ENCODE measurements at regions not wholly inside any gene's neighbourhood (a gene's known extent, or its start where the extent isn't known, plus 50 kb on each side); places are given as distances from the start of the nearest gene placed in this dataset.
"Not testable (repeated sequence)": the region's sequence is repeated elsewhere in the genome, so short reads cannot be mapped to it uniquely, and the experiment has no call there.

DNA sequence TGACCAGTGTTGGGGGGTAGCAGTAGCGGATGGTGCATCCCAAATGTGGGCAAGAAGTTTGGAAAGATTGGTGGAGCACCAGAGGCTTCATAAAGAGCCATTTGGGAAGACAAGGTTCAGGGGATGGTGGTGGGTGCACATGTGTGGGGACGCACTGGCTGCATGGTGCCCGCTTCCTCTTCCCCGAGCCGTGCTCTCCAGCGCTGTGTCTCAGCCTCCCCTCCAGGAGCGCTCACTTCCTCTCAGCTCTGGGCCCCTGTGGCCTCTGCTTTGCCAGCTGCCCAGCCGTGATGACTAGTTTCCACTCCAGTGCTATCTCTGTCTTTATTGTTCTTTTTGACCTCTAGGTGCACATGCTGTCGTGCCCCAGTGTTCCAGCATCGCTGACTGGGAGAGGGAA is 78.2 kb upstream of the CRYM start:
- Mint-ChIP-seq H3K27ac (peak overlapping the region in 1 of 10 donors; percentile 44), H3K4me1 (peaks cover 2 to 40% (median 7%) of the 10 kb centered on the region in 4 donors), H3K4me3 (peak overlapping the region in 1 of 10 donors; percentile 43), H3K27me3 (peaks cover 1 to 12% (median 5%) of the 10 kb centered on the region in 5 donors)
- H3K9me3 Mint-ChIP-seq, POLR2A ChIA-PET, DNase-seq, H3K36me3 Mint-ChIP-seq: not testable (repeated sequence)
- peak in 1 of 2 donors; percentile 15 for ATAC-seq

DNA sequence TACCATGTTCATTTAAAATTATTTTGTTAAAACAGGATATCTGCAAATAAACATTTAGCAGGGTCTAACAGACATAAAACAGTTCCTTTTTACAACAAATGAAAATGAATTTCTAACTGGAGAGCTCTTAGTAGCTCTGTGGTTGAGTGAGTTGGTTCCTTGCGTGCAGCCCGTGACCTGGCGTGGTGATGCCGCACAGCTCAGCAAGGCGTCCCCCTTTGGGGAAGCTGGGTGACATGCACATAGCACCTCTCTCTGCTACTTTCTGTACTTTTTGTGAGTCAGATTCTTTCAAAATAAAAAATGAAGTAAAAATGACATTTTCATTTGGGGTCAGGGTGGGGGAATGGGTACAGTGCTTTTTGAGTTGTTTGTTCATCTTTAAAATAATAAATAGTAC is 73.3 kb upstream of the CRYM start:
- H3K9me3 Mint-ChIP-seq, H3K4me1 Mint-ChIP-seq, H3K27ac Mint-ChIP-seq, DNase-seq, H3K4me3 Mint-ChIP-seq, POLR2A ChIA-PET, H3K36me3 Mint-ChIP-seq, ATAC-seq: not testable (repeated sequence)
- H3K27me3 Mint-ChIP-seq = peaks cover 1 to 12% (median 5%) of the 10 kb centered on the region in 5 donors

DNA sequence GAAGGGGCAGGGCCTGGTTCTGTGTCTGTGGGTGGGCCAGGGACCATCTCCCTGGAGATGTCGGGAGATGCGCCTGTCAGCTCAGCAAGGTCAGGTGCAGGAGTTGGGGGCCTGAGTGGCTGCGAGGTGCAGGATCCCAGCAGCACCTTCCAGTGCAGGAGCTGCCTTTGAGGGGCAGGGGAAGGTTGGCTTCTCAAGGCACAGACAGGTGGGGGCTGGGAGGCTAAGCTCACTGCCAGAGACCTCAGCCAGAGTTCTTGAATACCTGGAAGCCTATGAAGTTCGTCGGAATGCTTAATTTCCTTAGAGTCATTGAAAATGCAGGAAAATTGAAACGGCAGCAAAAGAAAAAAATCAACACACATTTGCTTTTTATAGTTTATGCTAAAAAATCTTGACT is 72.8 kb upstream of the CRYM start:
- H3K4me3 Mint-ChIP-seq, H3K36me3 Mint-ChIP-seq, H3K9me3 Mint-ChIP-seq, DNase-seq, H3K4me1 Mint-ChIP-seq, ATAC-seq, POLR2A ChIA-PET, H3K27me3 Mint-ChIP-seq: not testable (repeated sequence)
- peak overlapping the region in 1 of 10 donors; percentile 24 for H3K27ac Mint-ChIP-seq

DNA sequence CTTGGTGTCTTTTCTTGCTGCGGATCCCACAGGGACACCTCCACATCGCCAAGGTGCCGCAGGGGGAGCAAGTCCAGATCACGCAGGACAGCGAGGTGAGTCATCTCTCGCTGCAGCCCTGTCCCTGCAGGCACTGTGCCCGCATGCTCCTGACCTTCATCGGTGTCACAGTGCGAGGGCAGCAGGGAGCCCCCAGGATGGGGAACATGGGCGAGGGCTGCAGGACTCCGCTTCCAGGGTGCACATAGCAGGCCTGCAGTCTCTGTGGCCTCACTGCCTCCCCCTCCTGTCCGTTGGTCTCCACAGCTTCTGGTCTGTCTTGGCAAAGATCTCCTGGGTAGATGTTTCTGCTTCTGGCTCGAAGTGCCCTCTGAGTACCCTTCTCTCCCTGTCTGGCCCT is 71.2 kb upstream of the CRYM start:
- POLR2A ChIA-PET, DNase-seq, H3K27me3 Mint-ChIP-seq, H3K4me1 Mint-ChIP-seq, H3K27ac Mint-ChIP-seq, ATAC-seq, H3K4me3 Mint-ChIP-seq, H3K36me3 Mint-ChIP-seq, H3K9me3 Mint-ChIP-seq: not testable (repeated sequence)

DNA sequence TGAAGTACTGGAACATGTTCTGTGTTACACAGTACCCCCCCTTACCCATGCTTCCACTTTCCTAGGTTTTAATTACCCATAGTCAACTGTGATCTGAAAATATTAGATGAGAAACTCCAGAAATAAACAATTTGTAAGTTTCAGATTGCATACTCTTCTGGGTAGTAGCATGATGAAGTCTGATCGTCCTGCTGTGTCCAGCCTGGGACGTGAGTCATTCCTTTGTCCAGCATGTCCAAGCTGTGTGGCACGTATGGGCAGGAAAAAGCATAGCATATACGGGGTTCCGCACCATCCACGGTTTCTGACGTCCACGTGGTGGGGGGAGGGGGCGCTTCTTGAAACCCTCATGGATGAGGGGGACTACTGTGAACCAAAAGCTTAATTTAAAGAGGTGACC is 70.7 kb upstream of the CRYM start:
- H3K9me3 Mint-ChIP-seq, H3K4me1 Mint-ChIP-seq, DNase-seq, H3K27ac Mint-ChIP-seq, H3K4me3 Mint-ChIP-seq, H3K27me3 Mint-ChIP-seq, ATAC-seq, H3K36me3 Mint-ChIP-seq, POLR2A ChIA-PET: not testable (repeated sequence)

DNA sequence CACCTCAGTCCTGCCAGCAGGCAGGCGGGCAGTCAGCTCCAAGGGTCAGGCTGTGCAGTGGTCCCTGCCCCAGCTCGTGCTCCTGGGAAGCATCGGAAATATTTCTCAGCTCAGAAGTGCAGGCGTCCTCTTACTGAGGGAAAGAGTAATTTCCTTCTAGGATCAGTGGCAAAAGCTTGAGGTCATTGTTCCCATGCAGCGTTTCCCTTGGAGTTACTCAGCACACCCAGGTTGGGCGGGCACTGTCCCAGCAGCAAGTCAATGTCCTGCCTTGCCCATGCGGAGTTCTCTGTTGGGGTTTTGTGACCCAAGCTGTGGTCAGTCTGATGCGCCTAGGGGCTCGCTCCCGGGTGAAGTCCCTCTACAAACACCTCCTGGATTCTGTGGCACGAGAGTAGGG is 69.4 kb upstream of the CRYM start:
- H3K9me3 Mint-ChIP-seq, H3K4me3 Mint-ChIP-seq, H3K36me3 Mint-ChIP-seq, H3K27ac Mint-ChIP-seq, POLR2A ChIA-PET, DNase-seq, H3K4me1 Mint-ChIP-seq, H3K27me3 Mint-ChIP-seq, ATAC-seq: not testable (repeated sequence)

DNA sequence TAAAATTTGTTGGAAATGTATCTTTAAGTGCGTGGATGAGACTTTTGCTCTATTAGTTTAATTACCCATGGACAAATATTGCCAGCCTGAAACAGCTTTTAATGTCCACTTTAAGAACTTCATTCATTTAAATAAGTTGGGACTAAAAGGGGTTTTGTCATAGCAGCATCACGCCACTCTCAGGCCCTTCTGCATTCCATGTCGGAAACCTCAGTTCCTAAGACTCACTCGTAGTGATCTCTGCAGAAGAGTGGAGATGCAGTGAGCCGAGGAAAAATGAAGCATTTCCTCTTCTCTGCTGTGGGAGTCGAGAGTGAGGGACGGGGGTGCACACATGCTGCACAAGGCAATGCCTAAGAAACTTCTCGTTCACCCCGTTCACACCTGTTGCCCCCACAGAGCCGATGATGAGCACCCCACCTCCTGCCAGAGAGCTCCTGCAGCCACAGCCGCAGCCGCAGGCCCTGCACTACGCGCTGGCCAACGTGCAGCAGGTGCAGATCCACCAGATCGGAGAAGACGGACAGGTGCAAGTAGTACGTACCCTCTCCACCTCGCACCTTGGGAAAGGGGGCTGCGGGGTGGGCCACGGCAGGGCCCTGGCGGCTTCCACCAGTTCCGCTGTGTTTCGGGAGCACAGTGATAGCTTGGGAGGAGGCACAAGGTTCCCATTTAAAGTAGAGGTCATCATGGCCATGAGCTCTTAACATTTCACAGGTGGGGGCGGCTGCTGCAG is 68.8 kb upstream of the CRYM start:
- POLR2A ChIA-PET, H3K27me3 Mint-ChIP-seq, H3K4me3 Mint-ChIP-seq, H3K9me3 Mint-ChIP-seq, H3K4me1 Mint-ChIP-seq, DNase-seq, H3K27ac Mint-ChIP-seq, H3K36me3 Mint-ChIP-seq, ATAC-seq: not testable (repeated sequence)

DNA sequence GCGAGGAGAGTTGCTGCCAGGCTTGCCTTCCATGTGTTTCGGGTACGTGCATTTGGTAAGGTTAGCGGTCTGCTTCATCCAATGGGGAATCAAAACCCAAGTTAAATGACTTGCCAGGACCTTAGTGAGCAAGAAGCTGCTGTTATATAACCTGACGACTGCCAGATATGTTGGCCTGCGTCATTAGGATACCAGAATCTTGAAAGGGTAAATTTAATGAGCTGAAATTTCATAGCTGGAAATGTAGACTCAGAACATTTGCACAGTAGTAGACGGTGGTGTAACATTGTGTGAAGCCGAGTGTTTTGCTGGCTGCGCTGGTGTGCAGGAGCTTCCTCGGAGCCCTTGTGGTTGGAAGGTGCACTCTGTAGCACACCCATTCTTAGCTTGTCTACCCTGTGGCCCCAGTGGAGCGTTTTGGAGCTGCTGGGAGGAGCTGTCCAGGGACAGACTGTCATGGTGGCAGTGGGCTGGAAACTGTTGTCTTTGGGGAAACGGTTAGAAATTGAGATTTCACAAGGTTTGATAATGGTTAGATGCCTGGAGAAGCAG is 66.3 kb upstream of the CRYM start:
- H3K27me3 Mint-ChIP-seq, POLR2A ChIA-PET, H3K9me3 Mint-ChIP-seq, ATAC-seq, H3K4me1 Mint-ChIP-seq, DNase-seq, H3K4me3 Mint-ChIP-seq, H3K36me3 Mint-ChIP-seq: not testable (repeated sequence)
- peak overlapping the region in 1 of 10 donors; percentile 21 for H3K27ac Mint-ChIP-seq

DNA sequence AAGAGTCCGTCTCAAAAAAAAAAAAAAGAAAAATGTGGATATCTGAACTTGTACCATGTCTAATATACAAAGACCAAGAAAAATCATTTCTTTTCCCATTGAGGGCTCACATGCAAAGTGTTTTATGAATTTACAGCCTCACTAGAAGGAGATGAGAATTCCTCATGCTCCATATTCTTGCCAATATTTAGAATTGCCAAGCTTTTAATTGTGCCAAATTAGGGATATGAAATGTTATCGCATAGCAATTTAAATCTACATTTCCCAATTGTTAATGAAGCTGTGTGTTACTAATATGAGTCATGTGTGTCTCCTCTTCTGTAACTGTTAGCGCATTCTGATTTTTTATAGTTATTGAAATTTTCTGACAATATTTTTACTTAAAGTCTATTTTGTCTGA is 63.0 kb upstream of the CRYM start:
- ATAC-seq = no peak
- H3K27ac Mint-ChIP-seq = no peak overlapping the region
- H3K4me1 Mint-ChIP-seq = no peaks in the 10 kb centered on the region
- peaks cover 0 to 1% (median 0%) of the 10 kb centered on the region in 9 donors for H3K9me3 Mint-ChIP-seq
- peaks cover 0 to 8% (median 3%) of the 10 kb centered on the region in 5 donors for H3K27me3 Mint-ChIP-seq
- no peak overlapping the region for H3K4me3 Mint-ChIP-seq
- POLR2A ChIA-PET = no interaction called here
- no peaks in the 10 kb centered on the region for H3K36me3 Mint-ChIP-seq
- no peak for DNase-seq

DNA sequence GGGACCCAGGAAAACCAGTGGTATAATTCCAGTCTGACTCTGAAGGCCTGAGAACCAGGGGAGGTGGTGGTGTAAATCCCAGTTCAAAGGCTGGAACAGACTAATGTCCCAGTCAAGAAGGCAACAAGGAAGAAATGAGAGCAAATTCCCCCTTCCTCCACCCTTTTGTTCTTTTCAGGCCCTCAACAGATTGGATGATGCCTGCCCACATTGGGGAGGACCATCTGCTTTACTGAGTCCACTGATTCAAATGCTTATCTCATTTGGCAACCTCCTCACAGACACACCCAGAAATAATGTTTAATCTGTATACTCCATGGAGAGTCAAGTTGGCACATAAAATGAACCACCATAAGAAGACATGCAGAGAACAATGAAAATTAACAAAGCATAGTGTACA is 61.9 kb upstream of the CRYM start:
- peaks cover 0 to 6% (median 0%) of the 10 kb centered on the region in 3 donors for H3K36me3 Mint-ChIP-seq
- H3K27ac Mint-ChIP-seq = no peak overlapping the region
- H3K27me3 Mint-ChIP-seq = peaks cover 5 to 11% (median 9%) of the 10 kb centered on the region in 5 donors
- POLR2A ChIA-PET = no interaction called here
- no peaks in the 10 kb centered on the region for H3K4me1 Mint-ChIP-seq
- DNase-seq (no peak), ATAC-seq (no peak)
- no peak overlapping the region for H3K4me3 Mint-ChIP-seq
- H3K9me3 Mint-ChIP-seq = peaks cover 0 to 1% (median 0%) of the 10 kb centered on the region in 9 donors

DNA sequence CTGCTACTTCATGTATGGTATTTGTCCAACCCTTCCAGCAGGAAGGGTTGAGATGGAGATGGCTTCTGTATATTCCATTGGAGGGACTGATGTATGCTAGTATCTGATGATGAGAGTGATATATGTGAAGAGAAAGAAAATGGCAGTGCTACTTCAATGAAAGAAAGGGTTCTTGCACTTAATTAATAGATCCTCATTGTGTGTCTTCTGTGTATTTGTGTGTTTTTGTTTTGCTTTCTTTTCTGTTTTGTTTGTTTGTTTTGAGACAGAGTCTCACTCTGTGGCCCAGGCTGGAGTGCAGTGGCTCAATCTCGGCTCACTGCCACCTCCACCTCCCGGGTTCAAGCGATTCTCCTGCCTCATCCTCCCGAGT is 61.2 kb upstream of the CRYM start:
- Mint-ChIP-seq H3K4me1 (no peaks in the 10 kb centered on the region), H3K9me3 (peaks cover 0 to 1% (median 0%) of the 10 kb centered on the region in 9 donors), H3K27ac (no peak overlapping the region), H3K36me3 (peaks cover 0 to 8% (median 0%) of the 10 kb centered on the region in 3 donors), H3K4me3 (no peak overlapping the region), H3K27me3 (peaks cover 5 to 14% (median 11%) of the 10 kb centered on the region in 5 donors)
- DNase-seq (no peak), ATAC-seq (no peak)
- POLR2A ChIA-PET = no interaction called here

DNA sequence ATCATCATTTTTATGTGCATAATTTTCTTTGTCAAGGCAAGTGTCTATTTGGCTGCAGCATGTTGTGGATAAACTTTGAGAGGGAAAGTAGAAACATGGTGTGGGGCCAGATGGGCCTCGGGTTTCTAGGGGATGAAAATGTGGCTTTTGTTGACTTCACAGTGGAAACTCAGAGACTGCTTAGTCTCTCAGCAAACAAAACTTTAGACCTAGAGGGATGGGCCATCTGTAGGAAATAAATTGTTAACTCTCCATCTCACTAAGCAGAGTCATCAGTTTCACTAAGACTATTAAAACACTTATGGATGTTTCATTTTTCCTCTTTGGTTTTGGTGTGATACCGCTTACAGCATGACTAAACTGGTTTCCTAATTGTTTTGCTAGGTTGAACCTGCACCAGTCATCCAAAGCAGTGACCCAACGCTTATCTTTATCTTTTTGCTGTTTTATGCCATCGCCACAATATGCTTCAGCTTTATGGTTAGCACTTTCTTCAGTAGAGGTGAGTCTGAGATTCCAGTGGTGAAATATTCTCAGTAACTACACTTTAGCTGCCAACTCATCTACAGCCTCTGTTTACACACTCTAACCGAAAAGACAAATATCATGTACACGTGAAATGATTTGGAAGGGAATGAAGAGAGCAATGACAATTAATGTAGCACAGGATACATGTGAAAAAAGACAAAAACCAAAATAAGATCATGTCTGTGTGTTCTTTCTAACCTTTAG is 60.6 kb upstream of the CRYM start:
- Mint-ChIP-seq H3K4me3 (no peak overlapping the region), H3K36me3 (peaks cover 0 to 8% (median 0%) of the 10 kb centered on the region in 3 donors), H3K27me3 (peaks cover 5 to 18% (median 13%) of the 10 kb centered on the region in 5 donors), H3K27ac (no peak overlapping the region), H3K9me3 (peaks cover 0 to 1% (median 0%) of the 10 kb centered on the region in 9 donors), H3K4me1 (no peaks in the 10 kb centered on the region)
- POLR2A ChIA-PET = no interaction called here
- ATAC-seq = no peak
- DNase-seq = no peak

DNA sequence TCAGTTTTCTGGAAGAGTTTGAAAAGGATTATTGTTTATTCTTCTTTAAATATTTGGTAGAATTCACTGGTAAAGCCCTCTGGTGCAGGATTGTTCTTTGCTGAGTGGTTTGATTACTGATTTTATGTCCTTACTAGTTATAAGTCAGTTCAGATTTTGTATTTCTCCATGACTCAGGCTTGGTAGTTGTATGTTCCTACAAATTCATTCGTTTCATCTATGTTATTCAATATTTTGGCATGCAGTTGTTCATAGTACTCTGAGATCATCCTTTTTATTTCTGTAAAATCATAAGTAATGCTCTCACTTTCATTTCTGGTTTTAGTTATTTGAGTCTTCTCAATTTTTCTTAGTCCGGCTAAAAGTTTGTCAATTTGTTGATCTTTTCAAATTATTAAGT is 58.1 kb upstream of the CRYM start:
- POLR2A ChIA-PET = no interaction called here
- ATAC-seq (no peak), DNase-seq (no peak)
- H3K27ac Mint-ChIP-seq = no peak overlapping the region
- H3K4me3 Mint-ChIP-seq = no peak overlapping the region
- H3K36me3 Mint-ChIP-seq = peaks cover 0 to 8% (median 3%) of the 10 kb centered on the region in 3 donors
- H3K4me1 Mint-ChIP-seq = no peaks in the 10 kb centered on the region
- peaks cover 8 to 28% (median 14%) of the 10 kb centered on the region in 5 donors for H3K27me3 Mint-ChIP-seq
- H3K9me3 Mint-ChIP-seq = peaks cover 0 to 2% (median 0%) of the 10 kb centered on the region in 9 donors

Measured in naive thymus-derived CD8-positive, alpha-beta T cell (primary cell).